K562 (cell line): ENCODE measurements at regions not wholly inside any gene's neighbourhood (a gene's known extent, or its start where the extent isn't known, plus 50 kb on each side); places are given as distances from the start of the nearest gene placed in this dataset.
"Not testable (repeated sequence)": the region's sequence is repeated elsewhere in the genome, so short reads cannot be mapped to it uniquely, and the experiment has no call there.

Source experiments
- ATAC-seq: fragments of 200-7000 bp; cut with Tn5 transposase; 3 replicates; pipeline ENCODE4 v1.9.1; 2020; ENCODE audit warnings: moderate library complexity
- BruUV-seq: library from RNA; stranded (reverse); fragments of 400-500 nt; replicated peaks from 2 replicates; lab custom pipeline; 2021; lab: Mats Ljungman, UMichigan
- CTCF ChIA-PET: fragments of 300-600 bp; formaldehyde crosslinking; extraction: SDS; loops from one replicate; lab custom pipeline; 2021; ENCODE audit warnings: low intra/inter-chr PET ratio; lab: Yijun Ruan, JAX
- POLR2A ChIA-PET: fragments of 300-600, 350-650 bp; sonication (Branson Sonifier 250); formaldehyde crosslinking; extraction: SDS; loops from one replicate; lab custom pipeline; 2021; ENCODE audit warnings: antibody characterized with exemption, inconsistent platforms; lab: Yijun Ruan, JAX
- DNase-seq, 4 experiments: peaks; one replicate each; pipeline versions ENCODE4 v3.0.0 to v3.0.0-alpha.2; 2011 to 2018; ENCODE audit warnings: low spot score in 3 of 4, mixed read lengths in 3 of 4; ENCODE audit errors: extremely low read depth in 1 of 4
- FAIRE-seq: peaks from 2 replicates; lab custom pipeline; 2011; peaks lifted over from hg19 to GRCh38; lab: Jason Lieb, UNC
- H2AFZ ChIP-seq: 2 replicates; pipeline ENCODE4 v1.6.0; 2011; ENCODE audit warnings: low read depth, low read length, control low read depth, inconsistent platforms
- H3K27ac ChIP-seq: fragments of 200-600 bp; 3 replicates; pipeline ENCODE4 v1.8.0; 2011; ENCODE audit warnings: low read depth, mild to moderate bottlenecking, control low read depth, inconsistent platforms, low read length, moderate library complexity, mixed read lengths; ENCODE audit errors: extremely low read depth
- H3K27me3 ChIP-seq, 2 experiments: fragments of 300-600 bp in 1 of 2; 2 replicates in 1 of 2; 3 replicates in 1 of 2; pipeline versions ENCODE4 v1.6.0 to v1.8.0; 2011; ENCODE audit warnings: inconsistent platforms in 2 of 2, low read length in 2 of 2, mild to moderate bottlenecking in 1 of 2, mixed read lengths in 1 of 2, moderate library complexity in 1 of 2; ENCODE audit not compliant: control insufficient read depth in 2 of 2, insufficient read depth in 2 of 2
- H3K36me3 ChIP-seq: fragments of 300-600 bp; 3 replicates; pipeline ENCODE4 v1.8.0; 2011; ENCODE audit warnings: mild to moderate bottlenecking, low read length, inconsistent platforms; ENCODE audit not compliant: control insufficient read depth, insufficient read depth
- H3K4me1 ChIP-seq, 2 experiments: fragments of 200-600 bp in 1 of 2; replicated peaks in 1 of 2; 2 replicates in 1 of 2; 3 replicates in 1 of 2; pipeline versions ENCODE4 v1.5.1 to v1.8.0; 2011; ENCODE audit warnings: inconsistent platforms in 2 of 2, low read length in 2 of 2, mild to moderate bottlenecking in 1 of 2, mixed read lengths in 1 of 2, moderate library complexity in 1 of 2; ENCODE audit not compliant: control insufficient read depth in 2 of 2, insufficient read depth in 2 of 2
- H3K4me2 ChIP-seq: 2 replicates; pipeline ENCODE4 v1.6.1; 2011; ENCODE audit warnings: low read length, control low read depth, inconsistent platforms, mixed read lengths; ENCODE audit not compliant: insufficient read depth
- H3K4me3 ChIP-seq: fragments of 200-600 bp; sonication (generic), shearing (Covaris generic); 2 replicates; pipeline ENCODE4 v1.5.1; 2016; ENCODE audit warnings: control low read depth, inconsistent platforms
- H3K79me2 ChIP-seq: fragments of 200-600 bp; 3 replicates; pipeline ENCODE4 v1.8.0; 2011; ENCODE audit warnings: low read length, inconsistent platforms; ENCODE audit not compliant: control insufficient read depth, insufficient read depth
- H3K9ac ChIP-seq, 2 experiments: 2 replicates each; pipeline versions ENCODE4 v1.6.0 to v1.6.1; 2011; ENCODE audit warnings: low read depth in 2 of 2, low read length in 2 of 2, control low read depth in 1 of 2, inconsistent platforms in 1 of 2, mild to moderate bottlenecking in 1 of 2, mixed read lengths in 1 of 2; ENCODE audit not compliant: insufficient read depth in 1 of 2
- H3K9me1 ChIP-seq: one replicate; pipeline ENCODE4 v1.6.0; 2011; ENCODE audit warnings: inconsistent platforms, mild to moderate bottlenecking, low read length, moderate library complexity; ENCODE audit not compliant: control insufficient read depth, insufficient read depth
- H3K9me3 ChIP-seq: replicated peaks from 2 replicates; pipeline ENCODE4 v1.5.1; 2011; ENCODE audit warnings: low read depth, low read length, inconsistent platforms; ENCODE audit not compliant: control insufficient read depth, insufficient read depth
- H4K20me1 ChIP-seq: replicated peaks from 2 replicates; pipeline ENCODE4 v1.6.1; 2011; ENCODE audit warnings: low read length, inconsistent platforms, mixed read lengths; ENCODE audit not compliant: control insufficient read depth, insufficient read depth
- HDAC8 ChIP-seq: fragments of 450-650 bp; IDR thresholded peaks from 2 replicates; pipeline ENCODE4 v1.6.1; 2016; ENCODE audit warnings: mild to moderate bottlenecking, missing genetic modification characterization, moderate library complexity, missing compliant biosample characterization
- ZBTB9 ChIP-seq: fragments of 450-650 bp; formaldehyde crosslinking; IDR thresholded peaks from 2 replicates; pipeline ENCODE4 v1.4.0; 2020; ENCODE audit warnings: mild to moderate bottlenecking, moderate library complexity
- WGBS: fragments of 100-300 bp; shearing (Covaris generic); methylation state at CpG from one replicate; pipeline ENCODE4 v1.1.6; 2016; ENCODE audit warnings: low coverage, mixed read lengths; ENCODE audit not compliant: insufficient coverage; ENCODE audit errors: missing lambda C conversion rate; 5-methylcytosine and 5-hydroxymethylcytosine counted together
- in situ Hi-C: fragments of 300-500 bp; cut with MboI; formaldehyde crosslinking; loops from 4 replicates; pipeline ENCODE4 v1.15.0; 2018; ENCODE audit warnings: inconsistent platforms, mixed read lengths
- intact Hi-C: fragments of 100-400 bp; cut with micrococcal nuclease; formaldehyde crosslinking; loops from 2 replicates; pipeline ENCODE4 v1.14.2; 2022
- TF ChIP-seq, protein P1 (sequence below), 2 experiments: IDR thresholded peaks; 2 replicates each; pipeline ENCODE4 v1.6.1; 2012; ENCODE audit warnings: improper control_type of control experiment in 2 of 2, low read depth in 2 of 2, low read length in 2 of 2, borderline replicate concordance in 1 of 2

GRCh38 chr20:7174554-7174953 lies 407.1 kb downstream of the BMP2 start (continued):
- TF ChIP-seq, protein P1, sequence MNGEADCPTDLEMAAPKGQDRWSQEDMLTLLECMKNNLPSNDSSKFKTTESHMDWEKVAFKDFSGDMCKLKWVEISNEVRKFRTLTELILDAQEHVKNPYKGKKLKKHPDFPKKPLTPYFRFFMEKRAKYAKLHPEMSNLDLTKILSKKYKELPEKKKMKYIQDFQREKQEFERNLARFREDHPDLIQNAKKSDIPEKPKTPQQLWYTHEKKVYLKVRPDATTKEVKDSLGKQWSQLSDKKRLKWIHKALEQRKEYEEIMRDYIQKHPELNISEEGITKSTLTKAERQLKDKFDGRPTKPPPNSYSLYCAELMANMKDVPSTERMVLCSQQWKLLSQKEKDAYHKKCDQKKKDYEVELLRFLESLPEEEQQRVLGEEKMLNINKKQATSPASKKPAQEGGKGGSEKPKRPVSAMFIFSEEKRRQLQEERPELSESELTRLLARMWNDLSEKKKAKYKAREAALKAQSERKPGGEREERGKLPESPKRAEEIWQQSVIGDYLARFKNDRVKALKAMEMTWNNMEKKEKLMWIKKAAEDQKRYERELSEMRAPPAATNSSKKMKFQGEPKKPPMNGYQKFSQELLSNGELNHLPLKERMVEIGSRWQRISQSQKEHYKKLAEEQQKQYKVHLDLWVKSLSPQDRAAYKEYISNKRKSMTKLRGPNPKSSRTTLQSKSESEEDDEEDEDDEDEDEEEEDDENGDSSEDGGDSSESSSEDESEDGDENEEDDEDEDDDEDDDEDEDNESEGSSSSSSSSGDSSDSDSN (IDR thresholded peaks at IDR 0.05; ENCODE audit: borderline replicate concordance in 1 of 2, low read depth in 2 of 2, low read length in 2 of 2) = no peak
- no peak for TF ChIP-seq HDAC8 (tag)
- no peak for TF ChIP-seq ZBTB9 (CRISPR knock-in tag)
- TF ChIP-seq, all 486 proteins: peak for 0

GRCh38 chr20:7175827-7176226 lies 408.3 kb downstream of the BMP2 start:
- H2AFZ ChIP-seq, H3K4me1 ChIP-seq, H4K20me1 ChIP-seq, BruUV-seq, H3K27ac ChIP-seq, H3K4me3 ChIP-seq, DNase-seq, in situ Hi-C loops, H3K9me1 ChIP-seq, H3K9ac ChIP-seq, H3K27me3 ChIP-seq, H3K79me2 ChIP-seq, FAIRE-seq, ATAC-seq, H3K9me3 ChIP-seq, intact Hi-C loops, POLR2A ChIA-PET, H3K4me2 ChIP-seq, H3K36me3 ChIP-seq, CTCF ChIA-PET: not testable (repeated sequence)
- WGBS = 0% methylated on average over 1 of the region's 1 CpG
